ENCODE measurements at regions not wholly inside any gene's neighbourhood (a gene's known extent, or its start where the extent isn't known, plus 50 kb on each side); places are given as distances from the start of the nearest gene placed in this dataset.
A peak's percentile ranks its signal among the peaks of the same experiment; 100 is the strongest.

- H3K9me3 ChIP-seq (ENCODE audit: low read length), result no peaks in the 10 kb centered on the region
- intact Hi-C loops (cut with micrococcal nuclease), result loop anchor here (2.0 kb wide), 2 partner anchors 22 to 66 kb away; no protein-coding TSS in a partner anchor
- H4K20me1 ChIP-seq (ENCODE audit: low read length), result no peaks in the 10 kb centered on the region
- peak overlapping the region; percentile 86 for H3K27ac ChIP-seq (ENCODE audit: low read length)
- POLR2A ChIA-PET (ENCODE audit: unreplicated experiment), result no interaction called here
- no TSS peak for BruUV-seq (replicated peaks)
- H3K36me3 ChIP-seq (ENCODE audit: low read depth, low read length), result no peaks in the 10 kb centered on the region
- no peaks in the 10 kb centered on the region for H3F3A ChIP-seq (ENCODE audit: low read length, unreplicated experiment)
- no peak for TF ChIP-seq EZH2phosphoT487 (IDR thresholded peaks at IDR 0.05; ENCODE audit: borderline replicate concordance, low read length)
- no peak for TF ChIP-seq CTCF (conservative IDR thresholded peaks at IDR 0.05; ENCODE audit: low read depth, low read length)
- no peak for TF ChIP-seq EZH2 (IDR thresholded peaks at IDR 0.05; ENCODE audit: low read length, unreplicated experiment)
- DNase-seq, result peak; percentile 79
- H3K4me1 ChIP-seq (ENCODE audit: insufficient read depth, low read length), result peaks cover 57% of the 10 kb centered on the region
- no peaks in the 10 kb centered on the region for H3K79me2 ChIP-seq (ENCODE audit: low read length)
- peak overlapping the region; percentile 29 for H3K4me2 ChIP-seq (ENCODE audit: low read length)
- H3K9ac ChIP-seq (ENCODE audit: low read length), result peak overlapping the region; percentile 36; the same call in 1 of the 2 replicates
- H3K9me2 ChIP-seq (replicated peaks; ENCODE audit: low read length), result no peaks in the 10 kb centered on the region
- peak; percentile 78 for ATAC-seq
- H2AFZ ChIP-seq (ENCODE audit: low read length), result 0 out of 2 replicates have a peak overlapping the region, but pooled peaks have one; percentile 0
- no peak overlapping the region for H3K4me3 ChIP-seq (ENCODE audit: low read length)
- CTCF ChIA-PET, result no interaction called here
- H3K27me3 ChIP-seq (ENCODE audit: low read length), result no peaks in the 10 kb centered on the region
These were observed 74.2 kb upstream of the FSTL4 start for GRCh38 chr5:133686566-133686965.

- Histone ChIP-seq H3K9ac (ENCODE audit: low read length) (peak overlapping the region; percentile 29; the same call in 1 of the 2 replicates), H3K27me3 (ENCODE audit: low read length) (no peaks in the 10 kb centered on the region), H4K20me1 (ENCODE audit: low read length) (no peaks in the 10 kb centered on the region), H3K9me2 (replicated peaks; ENCODE audit: low read length) (no peaks in the 10 kb centered on the region), H3K4me1 (ENCODE audit: insufficient read depth, low read length) (peaks cover 46% of the 10 kb centered on the region), H3K4me3 (ENCODE audit: low read length) (no peak overlapping the region), H3K36me3 (ENCODE audit: low read depth, low read length) (no peaks in the 10 kb centered on the region), H3K4me2 (ENCODE audit: low read length) (no peak overlapping the region), H3K9me3 (ENCODE audit: low read length) (no peaks in the 10 kb centered on the region), H3F3A (ENCODE audit: low read length, unreplicated experiment) (no peaks in the 10 kb centered on the region), H3K79me2 (ENCODE audit: low read length) (no peaks in the 10 kb centered on the region), H3K27ac (ENCODE audit: low read length) (peak overlapping the region; percentile 86), H2AFZ (ENCODE audit: low read length) (no peak overlapping the region)
- CTCF ChIA-PET, result no interaction called here
- BruUV-seq (replicated peaks), result no TSS peak
- no peak for TF ChIP-seq CTCF (conservative IDR thresholded peaks at IDR 0.05; ENCODE audit: low read depth, low read length)
- no peak for TF ChIP-seq EZH2phosphoT487 (IDR thresholded peaks at IDR 0.05; ENCODE audit: borderline replicate concordance, low read length)
- no peak for TF ChIP-seq EZH2 (IDR thresholded peaks at IDR 0.05; ENCODE audit: low read length, unreplicated experiment)
- POLR2A ChIA-PET (ENCODE audit: unreplicated experiment), result no interaction called here
- ATAC-seq (no peak), DNase-seq (no peak)
- intact Hi-C loops (cut with micrococcal nuclease), result loop anchor here (2.0 kb wide), 2 partner anchors 21 to 67 kb away; no protein-coding TSS in a partner anchor
These were observed 73.2 kb upstream of the FSTL4 start for GRCh38 chr5:133685402-133686018.

Measured in PC-3 (cell line).